Heart right ventricle (tissue), 16 donors: ENCODE measurements at regions not wholly inside any gene's neighbourhood (a gene's known extent, or its start where the extent isn't known, plus 50 kb on each side); places are given as distances from the start of the nearest gene placed in this dataset.

ENCODE experiments used
- ATAC-seq, 8 donors: fragments of 200-7000 bp; cut with Tn5 transposase; one replicate each; pipeline ENCODE4 v1.9.1; 2020; ENCODE audit warnings: mild to moderate bottlenecking in 8 of 8, moderate library complexity in 8 of 8, moderate number of reproducible peaks in 1 of 8
- DNase-seq, 2 donors: peaks; one replicate each; pipeline ENCODE4 v3.0.0-alpha.2; 2020
- H3K27ac ChIP-seq, 10 donors: fragments of 200-600 bp; sonication (generic) in 2 of 10; one replicate each; pipeline versions ENCODE4 v1.5.0 to v1.8.0; 2020 to 2022; ENCODE audit warnings: mild to moderate bottlenecking in 3 of 10
- H3K27me3 ChIP-seq, 7 donors: fragments of 200-600 bp; one replicate each; pipeline ENCODE4 v1.8.0; 2021 to 2022; ENCODE audit warnings: mild to moderate bottlenecking in 2 of 7
- H3K36me3 ChIP-seq, 9 donors: fragments of 200-600 bp; sonication (generic) in 1 of 9; one replicate each; pipeline versions ENCODE4 v1.5.0 to v1.8.0; 2020 to 2022; ENCODE audit warnings: mild to moderate bottlenecking in 2 of 9
- H3K4me1 ChIP-seq, 9 donors: fragments of 200-600 bp; sonication (generic) in 1 of 9; one replicate each; pipeline versions ENCODE4 v1.5.0 to v1.8.0; 2020 to 2022; ENCODE audit warnings: mild to moderate bottlenecking in 4 of 9
- H3K4me3 ChIP-seq, 10 donors: fragments of 200-600 bp; sonication (generic) in 2 of 10; one replicate each; pipeline versions ENCODE4 v1.5.0 to v1.8.0; 2020 to 2022; ENCODE audit warnings: mild to moderate bottlenecking in 7 of 10, moderate library complexity in 2 of 10
- H3K9me3 ChIP-seq, 11 donors: fragments of 200-600 bp in 10 of 11; sonication (generic) in 2 of 11; one replicate each; pipeline versions ENCODE4 v1.5.0 to v1.8.0; 2013 to 2022; ENCODE audit warnings: mild to moderate bottlenecking in 2 of 11, control low read depth in 1 of 11, moderate library complexity in 1 of 11
- WGBS, 2 donors: extraction: QIAGEN DNeasy Blood & Tissue Kit; methylation state at CpG; one replicate each; pipeline ENCODE4 v1.1.7; 2013; ENCODE audit warnings: inconsistent platforms in 1 of 2; 5-methylcytosine and 5-hydroxymethylcytosine counted together
- intact Hi-C, 10 donors: fragments of 100-400 bp; cut with DNase I; formaldehyde crosslinking; loops; one replicate each; pipeline versions ENCODE4 v1.11.1 to v1.14.2; 2022
- TF ChIP-seq, protein P1 (sequence below), 9 donors: fragments of 200-600 bp; sonication (generic) in 2 of 9; IDR thresholded peaks; one replicate each; pipeline versions ENCODE4 v1.5.0 to v1.8.0; 2021 to 2022; ENCODE audit warnings: antibody characterized with exemption in 9 of 9, mild to moderate bottlenecking in 5 of 9, moderate library complexity in 1 of 9
- donor health status: Arrhythmogenic right ventricular cardiomyopathy.
- donor health status: ischemic (EF 13 %, LVEDD 7.1; RV severe dilation, severe dysfunction).
- donor health status: healthy with polysubstance abuse.
- donor health status: DM: no; HTN: yes; CAD: no.
- donor health status: DM: no; HTN: no; CAD: no.
- donor health status: ischemic (EF 25% LVEDD 6.9; RV normal size, moderate dysfunction).
- donor health status: ischemic (EF 25% LVEDD 5.7; RV mildly dilated, moderate dysfunction).
- donor health status: healthy.
- donor health status: DM: yes; HTN: yes; CAD: no.
- donor health status: Ischemic cardiomyopathy.
- donor health status: ischemic (EF 35%, LVEDD 5.7; RV mildly dilated, moderate dysfunction).
- donor health status: nonischemic (EF 11% LVEDD 7.7; RV severe dilation, severe dysfunction).
- donor health status: DM: yes; HTN: yes; CAD: no.
- donor health status: PGD.
- donor health status: ischemic (EF 29% LVEDD 5.4; RV normal size, mild dysfunction).
- donor health status: nonischemic (EF 23%, LVEDD 6.1; RV moderate dilation, normal function).

DNA sequence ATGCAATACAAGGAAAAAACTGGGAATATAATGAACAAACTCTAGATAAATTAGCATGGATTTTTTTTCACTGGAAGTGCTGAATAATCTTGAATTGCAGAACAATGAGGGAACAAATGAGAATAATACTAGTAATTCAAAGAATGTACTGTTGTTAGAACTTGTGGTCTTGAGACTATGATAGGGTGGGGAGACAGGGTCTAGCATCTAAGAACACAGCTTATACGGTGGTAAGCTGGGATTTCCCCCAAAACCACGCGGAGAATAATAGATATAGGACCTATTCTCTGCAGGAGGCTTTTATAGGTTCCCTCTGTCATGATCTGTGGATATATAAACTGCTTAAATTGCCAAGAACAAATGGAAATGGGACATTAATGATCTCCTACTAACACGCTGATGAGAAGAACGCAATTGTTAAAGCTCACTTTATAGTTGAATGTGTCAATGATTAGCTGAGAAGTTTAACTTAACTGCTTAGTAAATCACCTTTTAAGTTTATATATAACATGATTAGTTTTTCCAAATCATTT lies 692.3 kb downstream of the ZPLD1 start:
- Histone ChIP-seq H3K4me3 (no peak overlapping the region), H3K36me3 (no peaks in the 10 kb centered on the region), H3K9me3 (no peaks in the 10 kb centered on the region), H3K27ac (no peak overlapping the region), H3K4me1 (no peaks in the 10 kb centered on the region), H3K27me3 (no peaks in the 10 kb centered on the region)
- no peak for ATAC-seq
- intact Hi-C loops = no loop called here
- 76 to 79% methylated on average over 5 of the region's 5 CpGs for WGBS, 2 donors
- no peak for DNase-seq
- TF ChIP-seq, protein P1, sequence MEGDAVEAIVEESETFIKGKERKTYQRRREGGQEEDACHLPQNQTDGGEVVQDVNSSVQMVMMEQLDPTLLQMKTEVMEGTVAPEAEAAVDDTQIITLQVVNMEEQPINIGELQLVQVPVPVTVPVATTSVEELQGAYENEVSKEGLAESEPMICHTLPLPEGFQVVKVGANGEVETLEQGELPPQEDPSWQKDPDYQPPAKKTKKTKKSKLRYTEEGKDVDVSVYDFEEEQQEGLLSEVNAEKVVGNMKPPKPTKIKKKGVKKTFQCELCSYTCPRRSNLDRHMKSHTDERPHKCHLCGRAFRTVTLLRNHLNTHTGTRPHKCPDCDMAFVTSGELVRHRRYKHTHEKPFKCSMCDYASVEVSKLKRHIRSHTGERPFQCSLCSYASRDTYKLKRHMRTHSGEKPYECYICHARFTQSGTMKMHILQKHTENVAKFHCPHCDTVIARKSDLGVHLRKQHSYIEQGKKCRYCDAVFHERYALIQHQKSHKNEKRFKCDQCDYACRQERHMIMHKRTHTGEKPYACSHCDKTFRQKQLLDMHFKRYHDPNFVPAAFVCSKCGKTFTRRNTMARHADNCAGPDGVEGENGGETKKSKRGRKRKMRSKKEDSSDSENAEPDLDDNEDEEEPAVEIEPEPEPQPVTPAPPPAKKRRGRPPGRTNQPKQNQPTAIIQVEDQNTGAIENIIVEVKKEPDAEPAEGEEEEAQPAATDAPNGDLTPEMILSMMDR (IDR thresholded peaks at IDR 0.05) = no peak

DNA sequence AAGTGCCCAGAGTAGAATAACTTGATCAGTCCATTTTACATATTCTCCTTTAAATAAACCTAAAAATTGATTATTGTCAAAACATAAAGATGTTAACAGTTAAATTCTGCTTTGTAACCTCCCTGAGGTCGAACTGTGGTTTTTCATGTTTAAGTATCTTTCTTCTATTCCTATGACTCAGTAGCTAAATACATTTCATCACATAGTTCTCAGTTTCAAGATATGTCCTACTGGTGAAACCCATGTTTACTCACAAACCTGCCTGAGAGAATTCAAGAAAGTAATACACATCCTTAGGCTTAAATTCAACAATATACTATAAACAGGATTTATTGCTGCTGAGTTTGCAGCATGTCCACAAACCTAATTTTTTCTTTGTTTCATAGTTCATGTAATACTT lies 692.9 kb downstream of the ZPLD1 start:
- intact Hi-C loops = no loop called here
- no peaks in the 10 kb centered on the region for H3K36me3 ChIP-seq
- H3K9me3 ChIP-seq = no peaks in the 10 kb centered on the region
- H3K27ac ChIP-seq = no peak overlapping the region
- 44 to 59% methylated on average over 1 of the region's 1 CpG for WGBS, 2 donors
- ATAC-seq = no peak
- TF ChIP-seq, protein P1 (IDR thresholded peaks at IDR 0.05) = no peak
- no peaks in the 10 kb centered on the region for H3K4me1 ChIP-seq
- H3K4me3 ChIP-seq = no peak overlapping the region
- no peaks in the 10 kb centered on the region for H3K27me3 ChIP-seq
- DNase-seq = no peak

DNA sequence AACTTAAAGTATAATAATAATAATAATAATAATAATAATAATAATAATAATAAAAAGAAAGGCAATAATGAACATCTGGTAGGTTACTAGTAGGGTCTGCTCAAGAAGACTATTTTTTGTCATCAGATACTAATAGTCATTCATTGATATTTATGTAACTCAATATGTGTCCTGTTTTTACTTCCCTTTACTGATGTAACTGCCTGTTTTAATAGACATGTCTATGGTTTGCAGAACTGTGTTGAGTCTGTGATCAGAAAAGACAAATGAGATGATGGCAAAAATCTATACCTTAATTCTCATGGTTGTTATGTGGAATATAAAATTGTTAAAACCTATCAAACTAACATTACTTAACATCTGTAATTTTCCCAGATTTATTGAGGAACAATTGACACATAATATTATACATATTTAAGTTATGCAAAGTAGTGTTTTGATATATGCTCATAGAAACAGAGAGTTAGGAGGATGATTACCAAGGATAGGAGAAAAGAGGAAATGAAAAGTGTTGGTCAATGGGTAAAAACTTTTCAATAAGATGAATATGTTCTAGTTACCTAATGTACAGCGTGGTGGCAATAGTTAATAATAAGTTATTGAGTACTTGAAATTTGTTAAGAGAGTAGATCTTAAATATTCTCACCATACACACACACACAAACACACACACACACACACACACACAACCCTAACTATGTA lies 699.4 kb downstream of the ZPLD1 start:
- Histone ChIP-seq H3K4me3 (no peak overlapping the region), H3K4me1 (no peaks in the 10 kb centered on the region), H3K9me3 (no peaks in the 10 kb centered on the region), H3K27ac (no peak overlapping the region), H3K36me3 (no peaks in the 10 kb centered on the region), H3K27me3 (peaks cover 0 to 3% (median 0%) of the 10 kb centered on the region in 7 donors)
- 81 to 83% methylated on average over 1 of the region's 1 CpG for WGBS, 2 donors
- DNase-seq (no peak), ATAC-seq (no peak)
- intact Hi-C loops = no loop called here
- TF ChIP-seq, protein P1 (IDR thresholded peaks at IDR 0.05) = no peak

- H3K27ac ChIP-seq = no peak overlapping the region
- ATAC-seq (no peak), DNase-seq (no peak)
- no peak overlapping the region for H3K4me3 ChIP-seq
- H3K27me3 ChIP-seq = peaks cover 0 to 3% (median 0%) of the 10 kb centered on the region in 7 donors
- TF ChIP-seq, protein P1 (IDR thresholded peaks at IDR 0.05) = no peak
- no peaks in the 10 kb centered on the region for H3K9me3 ChIP-seq
- intact Hi-C loops = no loop called here
- no peaks in the 10 kb centered on the region for H3K36me3 ChIP-seq
- H3K4me1 ChIP-seq = no peaks in the 10 kb centered on the region
Measured at GRCh38 chr3:103136621-103137020, 701.8 kb downstream of the ZPLD1 start.
